ENCODE measurements at regions not wholly inside any gene's neighbourhood (a gene's known extent, or its start where the extent isn't known, plus 50 kb on each side); places are given as distances from the start of the nearest gene placed in this dataset.
"Not testable (repeated sequence)": the region's sequence is repeated elsewhere in the genome, so short reads cannot be mapped to it uniquely, and the experiment has no call there.

GRCh38 chr15:81784751-81785150, 261.1 kb downstream of the MEX3B start:
- no peak for DNase-seq (ENCODE audit: low spot score in 2 of 2)
- Mint-ChIP-seq H3K27ac (no peak overlapping the region), H3K36me3 (no peaks in the 10 kb centered on the region), H3K9me3 (no peaks in the 10 kb centered on the region)
- no peak for ATAC-seq

- Mint-ChIP-seq H3K27ac (no peak overlapping the region), H3K36me3 (no peaks in the 10 kb centered on the region), H3K9me3 (no peaks in the 10 kb centered on the region)
- DNase-seq (ENCODE audit: low spot score in 2 of 2) (no peak), ATAC-seq (no peak)
Measured at GRCh38 chr15:81783586-81783985, 262.2 kb downstream of the MEX3B start.

GRCh38 chr15:81783076-81783475, 262.7 kb downstream of the MEX3B start:
- Mint-ChIP-seq H3K9me3 (no peaks in the 10 kb centered on the region), H3K36me3 (no peaks in the 10 kb centered on the region), H3K27ac (no peak overlapping the region)
- ATAC-seq: no peak
- DNase-seq (ENCODE audit: low spot score in 2 of 2): no peak

- H3K27ac Mint-ChIP-seq: no peak overlapping the region
- H3K36me3 Mint-ChIP-seq: no peaks in the 10 kb centered on the region
- ATAC-seq: no peak
- no peaks in the 10 kb centered on the region for H3K9me3 Mint-ChIP-seq
- DNase-seq (ENCODE audit: low spot score in 2 of 2): no peak
Measured at GRCh38 chr15:81781395-81781794, 264.4 kb downstream of the MEX3B start.

- Mint-ChIP-seq H3K27ac (no peak overlapping the region), H3K36me3 (no peaks in the 10 kb centered on the region)
- no peak for ATAC-seq
Measured at GRCh38 chr15:81780966-81781365, 264.9 kb downstream of the MEX3B start.

GRCh38 chr15:81779181-81779580, 266.6 kb downstream of the MEX3B start:
- ATAC-seq: no peak
- H3K9me3 Mint-ChIP-seq: no peaks in the 10 kb centered on the region
- no peak for DNase-seq (ENCODE audit: low spot score in 2 of 2)

More at GRCh38 chr15:81780966-81781365, 264.9 kb downstream of the MEX3B start:
- no peaks in the 10 kb centered on the region for H3K9me3 Mint-ChIP-seq
- DNase-seq (ENCODE audit: low spot score in 2 of 2): no peak

GRCh38 chr15:81777546-81777945, 268.3 kb downstream of the MEX3B start:
- DNase-seq (ENCODE audit: low spot score in 2 of 2) (no peak), ATAC-seq (no peak)
- H3K9me3 Mint-ChIP-seq: no peaks in the 10 kb centered on the region
- no peak overlapping the region for H3K27ac Mint-ChIP-seq
- H3K36me3 Mint-ChIP-seq: no peaks in the 10 kb centered on the region

More at GRCh38 chr15:81779181-81779580, 266.6 kb downstream of the MEX3B start:
- Mint-ChIP-seq H3K27ac (no peak overlapping the region), H3K36me3 (no peaks in the 10 kb centered on the region)

GRCh38 chr15:81776976-81777375, 268.8 kb downstream of the MEX3B start:
- DNase-seq (ENCODE audit: low spot score in 2 of 2): no peak
- H3K9me3 Mint-ChIP-seq: no peaks in the 10 kb centered on the region
- no peaks in the 10 kb centered on the region for H3K36me3 Mint-ChIP-seq
- no peak overlapping the region for H3K27ac Mint-ChIP-seq
- ATAC-seq: no peak

- not testable (repeated sequence) for H3K9me3 Mint-ChIP-seq; H3K27ac Mint-ChIP-seq; ATAC-seq; DNase-seq (ENCODE audit: low spot score in 2 of 2); H3K36me3 Mint-ChIP-seq
Measured at GRCh38 chr15:81775779-81776178, 270.0 kb downstream of the MEX3B start.

GRCh38 chr15:81774309-81774708, 271.5 kb downstream of the MEX3B start:
- Mint-ChIP-seq H3K27ac (no peak overlapping the region), H3K9me3 (no peaks in the 10 kb centered on the region), H3K36me3 (no peaks in the 10 kb centered on the region)
- no peak for ATAC-seq
- DNase-seq (ENCODE audit: low spot score in 2 of 2): no peak

- Mint-ChIP-seq H3K9me3 (no peaks in the 10 kb centered on the region), H3K27ac (peak overlapping the region in 1 of 2 donors; percentile 16), H3K36me3 (no peaks in the 10 kb centered on the region)
- DNase-seq (ENCODE audit: low spot score in 2 of 2) (no peak), ATAC-seq (no peak)
Measured at GRCh38 chr15:81768773-81769172, 277.0 kb downstream of the MEX3B start.

GRCh38 chr15:81766829-81767475, 278.9 kb downstream of the MEX3B start:
- DNase-seq (ENCODE audit: low spot score in 2 of 2): no peak
- Mint-ChIP-seq H3K36me3 (no peaks in the 10 kb centered on the region), H3K9me3 (no peaks in the 10 kb centered on the region), H3K27ac (peak overlapping the region in 1 of 2 donors; percentile 76)
- ATAC-seq: no peak

GRCh38 chr15:81765816-81766215, 280.0 kb downstream of the MEX3B start:
- no peak overlapping the region for H3K27ac Mint-ChIP-seq
- ATAC-seq (no peak), DNase-seq (ENCODE audit: low spot score in 2 of 2) (no peak)
- H3K9me3 Mint-ChIP-seq: no peaks in the 10 kb centered on the region
- no peaks in the 10 kb centered on the region for H3K36me3 Mint-ChIP-seq

GRCh38 chr15:81763304-81763703, 282.5 kb downstream of the MEX3B start:
- Mint-ChIP-seq H3K36me3 (no peaks in the 10 kb centered on the region), H3K9me3 (no peaks in the 10 kb centered on the region), H3K27ac (no peak overlapping the region)
- no peak for ATAC-seq
- no peak for DNase-seq (ENCODE audit: low spot score in 2 of 2)

- no peaks in the 10 kb centered on the region for H3K36me3 Mint-ChIP-seq
Measured at GRCh38 chr15:81760686-81761085, 285.1 kb downstream of the MEX3B start.

GRCh38 chr15:81758818-81759284, 287.0 kb downstream of the MEX3B start:
- no peak for ATAC-seq
- H3K36me3 Mint-ChIP-seq: no peaks in the 10 kb centered on the region
- no peak overlapping the region for H3K27ac Mint-ChIP-seq
- H3K9me3 Mint-ChIP-seq: no peaks in the 10 kb centered on the region
- no peak for DNase-seq (ENCODE audit: low spot score in 2 of 2)

More at GRCh38 chr15:81760686-81761085, 285.1 kb downstream of the MEX3B start:
- Mint-ChIP-seq H3K9me3 (no peaks in the 10 kb centered on the region), H3K27ac (no peak overlapping the region)
- DNase-seq (ENCODE audit: low spot score in 2 of 2): no peak
- no peak for ATAC-seq

GRCh38 chr15:81755626-81756025, 290.2 kb downstream of the MEX3B start:
- no peak for ATAC-seq

GRCh38 chr15:81754078-81754477, 291.7 kb downstream of the MEX3B start:
- no peaks in the 10 kb centered on the region for H3K36me3 Mint-ChIP-seq
- no peak for ATAC-seq
- H3K9me3 Mint-ChIP-seq: no peaks in the 10 kb centered on the region
- no peak for DNase-seq (ENCODE audit: low spot score in 2 of 2)
- peak overlapping the region in 1 of 2 donors; percentile 23 for H3K27ac Mint-ChIP-seq

More at GRCh38 chr15:81755626-81756025, 290.2 kb downstream of the MEX3B start:
- Mint-ChIP-seq H3K9me3 (no peaks in the 10 kb centered on the region), H3K36me3 (no peaks in the 10 kb centered on the region), H3K27ac (no peak overlapping the region)
- no peak for DNase-seq (ENCODE audit: low spot score in 2 of 2)
